GM20431 (cell line): ENCODE measurements at regions not wholly inside any gene's neighbourhood (a gene's known extent, or its start where the extent isn't known, plus 50 kb on each side); places are given as distances from the start of the nearest gene placed in this dataset.

ENCODE experiments used
- in situ Hi-C: fragments of 300-500 bp; cut with MseI, MboI; formaldehyde crosslinking; loops from one replicate; pipeline ENCODE4 v1.15.0; 2020; ENCODE audit warnings: low sequenced_read_pairs; ENCODE audit not compliant: unreplicated experiment

GRCh38 chr7:3245077-3245476 is 56.0 kb upstream of the SDK1 start:
- in situ Hi-C loops: no loop called here

GRCh38 chr7:3245721-3246120 is 55.3 kb upstream of the SDK1 start:
- in situ Hi-C loops: no loop called here

- in situ Hi-C loops: no loop called here
These were observed 54.9 kb upstream of the SDK1 start for GRCh38 chr7:3246127-3246526.

GRCh38 chr7:3246651-3247050 is 54.4 kb upstream of the SDK1 start:
- in situ Hi-C loops: no loop called here

GRCh38 chr7:3250725-3251124 is 50.3 kb upstream of the SDK1 start:
- in situ Hi-C loops: no loop called here
